ENCODE measurements at regions not wholly inside any gene's neighbourhood (a gene's known extent, or its start where the extent isn't known, plus 50 kb on each side); places are given as distances from the start of the nearest gene placed in this dataset.

- peaks cover 11% of the 10 kb centered on the region for H3K4me1 ChIP-seq (ENCODE audit: insufficient read depth, low read length)
- intact Hi-C loops (cut with micrococcal nuclease; ENCODE audit: unreplicated experiment), result no loop called here
- DNase-seq (ENCODE audit: low spot score), result no peak
- ChIA-PET CTCF (ENCODE audit: low intra/inter-chr PET ratio, low total read pairs) (no interaction called here), POLR2A (no interaction called here)
- no peaks in the 10 kb centered on the region for H4K20me1 ChIP-seq (ENCODE audit: insufficient read depth, low read length)
- no peak for FAIRE-seq
- no peaks in the 10 kb centered on the region for H3K36me3 ChIP-seq (replicated peaks in 1 of 2; ENCODE audit: control insufficient read depth in 1 of 2, insufficient read depth in 2 of 2, low read length in 2 of 2)
- no peaks in the 10 kb centered on the region for H3K79me2 ChIP-seq (ENCODE audit: insufficient read depth, low read length)
- H3K27me3 ChIP-seq (ENCODE audit: control insufficient read depth in 1 of 2, insufficient read depth in 2 of 2, low read length in 2 of 2), result peaks cover 0 to 6% of the 10 kb centered on the region in 2 experiments; a peak in 2 of 5 replicates
- BruUV-seq (replicated peaks), result no TSS peak
- in situ Hi-C loops (cut with HindIII; ENCODE audit: extremely low pct_ligation_motif_present, low pct_unique_long_range_greater_than_20kb), result loop anchor here (25.0 kb wide), 2 partner anchors 559 to 684 kb away; no protein-coding TSS in a partner anchor
- no peak for ATAC-seq
- TF ChIP-seq ZFY (CRISPR knock-in tag; IDR thresholded peaks at IDR 0.05) (no peak), CREM (IDR thresholded peaks at IDR 0.05) (no peak), CREM (CRISPR knock-in tag; IDR thresholded peaks at IDR 0.05) (no peak), SOX13 (IDR thresholded peaks at IDR 0.05) (no peak), SOX13 (CRISPR knock-in tag; conservative IDR thresholded peaks at IDR 0.05 in 1 of 2, IDR thresholded peaks at IDR 0.05 in 1 of 2) (no peak), RORA (CRISPR knock-in tag; IDR thresholded peaks at IDR 0.05) (no peak)
- H3K4me3 ChIP-seq (replicated peaks in 1 of 3; ENCODE audit: insufficient read depth in 1 of 3, low read depth in 2 of 3, low read length in 3 of 3), result no peak overlapping the region
- WGBS (ENCODE audit: low lambda C conversion rate), result 25% methylated on average over 3 of the region's 3 CpGs
- H3K27ac ChIP-seq (ENCODE audit: extremely low read length, insufficient read depth, low read length), result no peak overlapping the region
- no peak overlapping the region for H3K4me2 ChIP-seq (ENCODE audit: low read depth, low read length)
- no peak overlapping the region for H2AFZ ChIP-seq (ENCODE audit: low read length)
- H3K9me3 ChIP-seq (ENCODE audit: low read length), result no peaks in the 10 kb centered on the region
- H3K9ac ChIP-seq (ENCODE audit: insufficient read depth, low read depth, low read length), result no peak overlapping the region
Measured at GRCh38 chr22:33221568-33221967, 163.4 kb upstream of the SYN3 start.

GRCh38 chr22:33220476-33221080, 162.4 kb upstream of the SYN3 start:
- intact Hi-C loops (cut with micrococcal nuclease; ENCODE audit: unreplicated experiment) (no loop called here), in situ Hi-C loops (cut with HindIII; ENCODE audit: extremely low pct_ligation_motif_present, low pct_unique_long_range_greater_than_20kb) (loop anchor here (25.0 kb wide), 2 partner anchors 558 to 683 kb away; no protein-coding TSS in a partner anchor)
- no peak for DNase-seq (ENCODE audit: low spot score)
- Histone ChIP-seq H3K27me3 (ENCODE audit: control insufficient read depth in 1 of 2, insufficient read depth in 2 of 2, low read length in 2 of 2) (peaks cover 0 to 6% of the 10 kb centered on the region in 2 experiments; a peak in 2 of 5 replicates), H3K4me3 (replicated peaks in 1 of 3; ENCODE audit: insufficient read depth in 1 of 3, low read depth in 2 of 3, low read length in 3 of 3) (no peak overlapping the region), H3K4me1 (ENCODE audit: insufficient read depth, low read length) (peaks cover 11% of the 10 kb centered on the region), H2AFZ (ENCODE audit: low read length) (no peak overlapping the region), H3K27ac (ENCODE audit: extremely low read length, insufficient read depth, low read length) (no peak overlapping the region), H3K79me2 (ENCODE audit: insufficient read depth, low read length) (no peaks in the 10 kb centered on the region), H4K20me1 (ENCODE audit: insufficient read depth, low read length) (no peaks in the 10 kb centered on the region), H3K36me3 (replicated peaks in 1 of 2; ENCODE audit: control insufficient read depth in 1 of 2, insufficient read depth in 2 of 2, low read length in 2 of 2) (no peaks in the 10 kb centered on the region), H3K9ac (ENCODE audit: insufficient read depth, low read depth, low read length) (no peak overlapping the region), H3K4me2 (ENCODE audit: low read depth, low read length) (no peak overlapping the region), H3K9me3 (ENCODE audit: low read length) (no peaks in the 10 kb centered on the region)
- ATAC-seq, result no peak
- FAIRE-seq, result no peak
- CTCF ChIA-PET (ENCODE audit: low intra/inter-chr PET ratio, low total read pairs), result no interaction called here
- POLR2A ChIA-PET, result no interaction called here
- 21% methylated on average over 5 of the region's 5 CpGs for WGBS (ENCODE audit: low lambda C conversion rate)
- no TSS peak for BruUV-seq (replicated peaks)
- no peak for TF ChIP-seq KDM3A (CRISPR knock-in tag; IDR thresholded peaks at IDR 0.05; ENCODE audit: low read depth)
- no peak for TF ChIP-seq ZNF766 (CRISPR knock-in tag; IDR thresholded peaks at IDR 0.05; ENCODE audit: borderline replicate concordance)
- TF ChIP-seq BCLAF1 (IDR thresholded peaks at IDR 0.05), result no peak
- TF ChIP-seq KMT2B (CRISPR knock-in tag; IDR thresholded peaks at IDR 0.05), result no peak
- no peak for TF ChIP-seq JUN (CRISPR knock-in tag; IDR thresholded peaks at IDR 0.05)
- TF ChIP-seq ZNF552 (CRISPR knock-in tag; IDR thresholded peaks at IDR 0.05; ENCODE audit: borderline replicate concordance), result no peak
- no peak for TF ChIP-seq GATAD1 (CRISPR knock-in tag; IDR thresholded peaks at IDR 0.05)
- no peak for TF ChIP-seq AGO2 (optimal IDR thresholded peaks at IDR 0.05; ENCODE audit: low read depth, low read length)
- TF ChIP-seq PPARG (CRISPR knock-in tag; conservative IDR thresholded peaks at IDR 0.05), result no peak
- TF ChIP-seq ZBTB25 (CRISPR knock-in tag; IDR thresholded peaks at IDR 0.05), result no peak
- no peak for TF ChIP-seq ZNF446 (CRISPR knock-in tag; IDR thresholded peaks at IDR 0.05)
- TF ChIP-seq HNRNPH1 (optimal IDR thresholded peaks at IDR 0.05; ENCODE audit: low read depth, low read length), result no peak

Data from HepG2 (cell line).